ENCODE measurements at regions not wholly inside any gene's neighbourhood (a gene's known extent, or its start where the extent isn't known, plus 50 kb on each side); places are given as distances from the start of the nearest gene placed in this dataset.

- TF ChIP-seq, protein P1, sequence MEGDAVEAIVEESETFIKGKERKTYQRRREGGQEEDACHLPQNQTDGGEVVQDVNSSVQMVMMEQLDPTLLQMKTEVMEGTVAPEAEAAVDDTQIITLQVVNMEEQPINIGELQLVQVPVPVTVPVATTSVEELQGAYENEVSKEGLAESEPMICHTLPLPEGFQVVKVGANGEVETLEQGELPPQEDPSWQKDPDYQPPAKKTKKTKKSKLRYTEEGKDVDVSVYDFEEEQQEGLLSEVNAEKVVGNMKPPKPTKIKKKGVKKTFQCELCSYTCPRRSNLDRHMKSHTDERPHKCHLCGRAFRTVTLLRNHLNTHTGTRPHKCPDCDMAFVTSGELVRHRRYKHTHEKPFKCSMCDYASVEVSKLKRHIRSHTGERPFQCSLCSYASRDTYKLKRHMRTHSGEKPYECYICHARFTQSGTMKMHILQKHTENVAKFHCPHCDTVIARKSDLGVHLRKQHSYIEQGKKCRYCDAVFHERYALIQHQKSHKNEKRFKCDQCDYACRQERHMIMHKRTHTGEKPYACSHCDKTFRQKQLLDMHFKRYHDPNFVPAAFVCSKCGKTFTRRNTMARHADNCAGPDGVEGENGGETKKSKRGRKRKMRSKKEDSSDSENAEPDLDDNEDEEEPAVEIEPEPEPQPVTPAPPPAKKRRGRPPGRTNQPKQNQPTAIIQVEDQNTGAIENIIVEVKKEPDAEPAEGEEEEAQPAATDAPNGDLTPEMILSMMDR (IDR thresholded peaks at IDR 0.05) = no peak
- TF ChIP-seq POLR2A (IDR thresholded peaks at IDR 0.05) (no peak), POLR2AphosphoS5 (IDR thresholded peaks at IDR 0.05; ENCODE audit: insufficient read depth in 1 of 2, low read depth in 1 of 2) (no peak)
- H3K27ac ChIP-seq = no peak overlapping the region
Observed at GRCh38 chrX:125205133-125205917, 114.3 kb upstream of the TEX13C start.

GRCh38 chrX:125205918-125206665 lies 113.6 kb upstream of the TEX13C start:
- Histone ChIP-seq H3K27ac (no peak overlapping the region), H3K4me1 (no peaks in the 10 kb centered on the region), H3K36me3 (no peaks in the 10 kb centered on the region), H3K4me3 (peak overlapping the region in 1 of 2 donors; percentile 33), H3K27me3 (no peaks in the 10 kb centered on the region), H3K9me3 (no peaks in the 10 kb centered on the region)
- intact Hi-C loops (cut with DNase I) = no loop called here
- no peak for DNase-seq (ENCODE audit: extremely low spot score in 2 of 2)
- TF ChIP-seq POLR2A (IDR thresholded peaks at IDR 0.05) (no peak), POLR2AphosphoS5 (IDR thresholded peaks at IDR 0.05; ENCODE audit: insufficient read depth in 1 of 2, low read depth in 1 of 2) (no peak)
- TF ChIP-seq, protein P1 (IDR thresholded peaks at IDR 0.05) = no peak

More at GRCh38 chrX:125205133-125205917, 114.3 kb upstream of the TEX13C start:
- Histone ChIP-seq H3K36me3 (no peaks in the 10 kb centered on the region), H3K4me1 (no peaks in the 10 kb centered on the region), H3K4me3 (peak overlapping the region; percentile 33 to 34), H3K27me3 (no peaks in the 10 kb centered on the region), H3K9me3 (no peaks in the 10 kb centered on the region)
- intact Hi-C loops (cut with DNase I) = no loop called here
- no peak for DNase-seq (ENCODE audit: extremely low spot score in 2 of 2)

GRCh38 chrX:125210146-125210545 lies 109.5 kb upstream of the TEX13C start:
- Histone ChIP-seq H3K36me3 (no peaks in the 10 kb centered on the region), H3K27ac (no peak overlapping the region), H3K27me3 (no peaks in the 10 kb centered on the region), H3K4me3 (no peak overlapping the region), H3K9me3 (no peaks in the 10 kb centered on the region), H3K4me1 (no peaks in the 10 kb centered on the region)
- DNase-seq (ENCODE audit: extremely low spot score in 2 of 2) = no peak
- no peak for TF ChIP-seq POLR2AphosphoS5 (IDR thresholded peaks at IDR 0.05; ENCODE audit: insufficient read depth in 1 of 2, low read depth in 1 of 2)
- TF ChIP-seq POLR2A (IDR thresholded peaks at IDR 0.05) = no peak
- TF ChIP-seq, protein P1 (IDR thresholded peaks at IDR 0.05) = no peak
- intact Hi-C loops (cut with DNase I) = no loop called here

GRCh38 chrX:125219852-125220251 lies 99.8 kb upstream of the TEX13C start:
- DNase-seq (ENCODE audit: extremely low spot score in 2 of 2) = no peak
- Histone ChIP-seq H3K36me3 (no peaks in the 10 kb centered on the region), H3K27me3 (no peaks in the 10 kb centered on the region), H3K4me3 (no peak overlapping the region), H3K9me3 (no peaks in the 10 kb centered on the region), H3K27ac (no peak overlapping the region), H3K4me1 (no peaks in the 10 kb centered on the region)
- intact Hi-C loops (cut with DNase I) = no loop called here
- no peak for TF ChIP-seq POLR2A (IDR thresholded peaks at IDR 0.05)
- TF ChIP-seq, protein P1 (IDR thresholded peaks at IDR 0.05) = no peak
- no peak for TF ChIP-seq POLR2AphosphoS5 (IDR thresholded peaks at IDR 0.05; ENCODE audit: insufficient read depth in 1 of 2, low read depth in 1 of 2)

GRCh38 chrX:125236955-125237354 lies 82.7 kb upstream of the TEX13C start:
- H3K27me3 ChIP-seq = no peaks in the 10 kb centered on the region
- intact Hi-C loops (cut with DNase I) = no loop called here
- TF ChIP-seq POLR2AphosphoS5 (IDR thresholded peaks at IDR 0.05; ENCODE audit: insufficient read depth in 1 of 2, low read depth in 1 of 2) = no peak
- TF ChIP-seq POLR2A (IDR thresholded peaks at IDR 0.05) = no peak
- TF ChIP-seq, protein P1 (IDR thresholded peaks at IDR 0.05) = no peak
- no peaks in the 10 kb centered on the region for H3K36me3 ChIP-seq
- no peaks in the 10 kb centered on the region for H3K4me1 ChIP-seq
- H3K4me3 ChIP-seq = no peak overlapping the region
- no peak for DNase-seq (ENCODE audit: extremely low spot score in 2 of 2)
- no peak overlapping the region for H3K27ac ChIP-seq
- H3K9me3 ChIP-seq = no peaks in the 10 kb centered on the region
